Loucy (cell line): ENCODE measurements at regions not wholly inside any gene's neighbourhood (a gene's known extent, or its start where the extent isn't known, plus 50 kb on each side); places are given as distances from the start of the nearest gene placed in this dataset.

Experiments used
- H2AFZ ChIP-seq: fragments of 200-600 bp; sonication (generic); 2 replicates; pipeline ENCODE4 v1.6.0; 2016; ENCODE audit warnings: antibody characterized with exemption, mild to moderate bottlenecking, low read length, moderate library complexity
- H3F3A ChIP-seq: fragments of 200-600 bp; 2 replicates; pipeline ENCODE4 v1.6.0; 2016; ENCODE audit warnings: antibody characterized with exemption, low read depth, mild to moderate bottlenecking
- H3K27me3 ChIP-seq: fragments of 200-600 bp; sonication (generic); 2 replicates; pipeline ENCODE4 v1.6.1; 2014; ENCODE audit warnings: low read length, mild to moderate bottlenecking; ENCODE audit not compliant: insufficient read depth, poor library complexity, severe bottlenecking
- H3K36me3 ChIP-seq: fragments of 200-600 bp; sonication (generic); 2 replicates; pipeline ENCODE4 v1.6.1; 2016; ENCODE audit warnings: low read length; ENCODE audit not compliant: insufficient read depth
- H3K4me1 ChIP-seq: fragments of 200-600 bp; sonication (generic); 2 replicates; pipeline ENCODE4 v1.5.1; 2014; ENCODE audit warnings: low read length, mild to moderate bottlenecking; ENCODE audit not compliant: insufficient read depth, poor library complexity, severe bottlenecking
- H3K4me2 ChIP-seq: fragments of 200-600 bp; sonication (generic); 2 replicates; pipeline ENCODE4 v1.6.0; 2014; ENCODE audit warnings: antibody characterized with exemption, low read length, low read depth, mild to moderate bottlenecking; ENCODE audit not compliant: poor library complexity, severe bottlenecking
- H3K4me3 ChIP-seq: fragments of 200-600 bp; sonication (generic); 2 replicates; pipeline ENCODE4 v1.5.1; 2014; ENCODE audit warnings: low read length, mild to moderate bottlenecking, mixed read lengths; ENCODE audit not compliant: poor library complexity, severe bottlenecking
- H3K79me2 ChIP-seq: fragments of 200-600 bp; sonication (generic); 2 replicates; pipeline ENCODE4 v1.6.1; 2014; ENCODE audit warnings: low read length; ENCODE audit not compliant: insufficient read depth
- H3K9ac ChIP-seq: fragments of 200-600 bp; sonication (generic); 2 replicates; pipeline ENCODE4 v1.6.0; 2014; ENCODE audit warnings: mild to moderate bottlenecking, low read depth, low read length, moderate library complexity; ENCODE audit not compliant: poor library complexity, severe bottlenecking
- H3K9me2 ChIP-seq: fragments of 200-600 bp; sonication (generic); replicated peaks from 2 replicates; pipeline ENCODE4 v1.6.1; 2016; ENCODE audit warnings: low read depth, low read length, mixed read lengths
- H3K9me3 ChIP-seq: fragments of 200-600 bp; sonication (generic); 2 replicates; pipeline ENCODE4 v1.6.1; 2014; ENCODE audit warnings: mild to moderate bottlenecking, antibody characterized with exemption, low read length, low read depth; ENCODE audit not compliant: insufficient read depth
- H4K20me1 ChIP-seq: fragments of 200-600 bp; sonication (generic); 2 replicates; pipeline ENCODE4 v1.6.0; 2014; ENCODE audit warnings: antibody characterized with exemption, low read length, mild to moderate bottlenecking; ENCODE audit not compliant: insufficient read depth, poor library complexity, severe bottlenecking
- EZH2phosphoT487 ChIP-seq: fragments of 200-600 bp; IDR thresholded peaks from 2 replicates; pipeline ENCODE4 v1.6.1; 2018; ENCODE audit warnings: antibody characterized with exemption, mild to moderate bottlenecking, moderate library complexity, borderline replicate concordance
- TF ChIP-seq, protein P1 (sequence below): fragments of 200-600 bp; sonication (generic); conservative IDR thresholded peaks from 2 replicates; pipeline ENCODE4 v1.5.1; 2014; ENCODE audit warnings: mild to moderate bottlenecking, antibody characterized with exemption, low read length

DNA sequence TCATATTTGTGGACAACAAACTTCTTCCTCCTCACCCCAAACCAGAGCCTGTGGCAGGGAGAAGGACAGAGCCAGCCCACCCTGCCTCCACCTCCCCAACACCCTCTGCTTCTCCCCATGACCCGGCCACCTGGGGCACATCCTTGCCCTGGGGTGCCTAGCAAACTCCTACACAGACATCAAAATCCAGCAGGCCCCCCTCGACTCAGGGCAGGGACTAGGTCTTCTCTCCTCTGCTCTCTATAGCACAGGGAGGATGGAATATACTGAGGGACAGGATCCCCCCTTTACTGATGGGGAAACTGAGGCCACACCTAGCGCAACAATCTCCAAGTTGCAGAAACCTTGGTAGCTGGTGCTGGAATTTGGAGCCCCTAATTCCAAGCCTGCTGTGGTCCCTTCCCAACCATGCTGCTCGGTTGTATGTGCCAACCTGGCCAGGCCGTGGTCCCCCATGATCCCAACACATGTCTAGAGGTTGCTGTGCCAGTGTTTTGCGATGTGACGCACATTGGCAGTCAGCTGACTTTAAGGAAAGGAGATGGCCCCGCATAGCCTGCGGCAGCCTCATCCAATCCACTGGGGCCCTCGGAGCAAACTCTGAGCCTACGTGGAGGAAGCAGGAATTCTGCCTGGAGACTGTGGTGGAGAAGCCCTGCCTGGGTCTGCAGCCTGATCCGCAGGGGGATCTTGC is 53.9 kb upstream of the ADRA2C start:
- no peak overlapping the region for H3K9ac ChIP-seq
- no peaks in the 10 kb centered on the region for H3K9me2 ChIP-seq
- TF ChIP-seq, protein P1, sequence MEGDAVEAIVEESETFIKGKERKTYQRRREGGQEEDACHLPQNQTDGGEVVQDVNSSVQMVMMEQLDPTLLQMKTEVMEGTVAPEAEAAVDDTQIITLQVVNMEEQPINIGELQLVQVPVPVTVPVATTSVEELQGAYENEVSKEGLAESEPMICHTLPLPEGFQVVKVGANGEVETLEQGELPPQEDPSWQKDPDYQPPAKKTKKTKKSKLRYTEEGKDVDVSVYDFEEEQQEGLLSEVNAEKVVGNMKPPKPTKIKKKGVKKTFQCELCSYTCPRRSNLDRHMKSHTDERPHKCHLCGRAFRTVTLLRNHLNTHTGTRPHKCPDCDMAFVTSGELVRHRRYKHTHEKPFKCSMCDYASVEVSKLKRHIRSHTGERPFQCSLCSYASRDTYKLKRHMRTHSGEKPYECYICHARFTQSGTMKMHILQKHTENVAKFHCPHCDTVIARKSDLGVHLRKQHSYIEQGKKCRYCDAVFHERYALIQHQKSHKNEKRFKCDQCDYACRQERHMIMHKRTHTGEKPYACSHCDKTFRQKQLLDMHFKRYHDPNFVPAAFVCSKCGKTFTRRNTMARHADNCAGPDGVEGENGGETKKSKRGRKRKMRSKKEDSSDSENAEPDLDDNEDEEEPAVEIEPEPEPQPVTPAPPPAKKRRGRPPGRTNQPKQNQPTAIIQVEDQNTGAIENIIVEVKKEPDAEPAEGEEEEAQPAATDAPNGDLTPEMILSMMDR = no peak
- TF ChIP-seq EZH2phosphoT487 = no peak
- H3K4me1 ChIP-seq = no peaks in the 10 kb centered on the region
- no peaks in the 10 kb centered on the region for H3K79me2 ChIP-seq
- H3K9me3 ChIP-seq = no peaks in the 10 kb centered on the region; the same call in 1 of the 2 replicates
- H3K27me3 ChIP-seq = no peaks in the 10 kb centered on the region
- H3F3A ChIP-seq = no peaks in the 10 kb centered on the region
- H3K4me2 ChIP-seq = no peak overlapping the region
- no peaks in the 10 kb centered on the region for H4K20me1 ChIP-seq
- H2AFZ ChIP-seq = no peak overlapping the region
- H3K36me3 ChIP-seq = no peaks in the 10 kb centered on the region
- no peak overlapping the region for H3K4me3 ChIP-seq

DNA sequence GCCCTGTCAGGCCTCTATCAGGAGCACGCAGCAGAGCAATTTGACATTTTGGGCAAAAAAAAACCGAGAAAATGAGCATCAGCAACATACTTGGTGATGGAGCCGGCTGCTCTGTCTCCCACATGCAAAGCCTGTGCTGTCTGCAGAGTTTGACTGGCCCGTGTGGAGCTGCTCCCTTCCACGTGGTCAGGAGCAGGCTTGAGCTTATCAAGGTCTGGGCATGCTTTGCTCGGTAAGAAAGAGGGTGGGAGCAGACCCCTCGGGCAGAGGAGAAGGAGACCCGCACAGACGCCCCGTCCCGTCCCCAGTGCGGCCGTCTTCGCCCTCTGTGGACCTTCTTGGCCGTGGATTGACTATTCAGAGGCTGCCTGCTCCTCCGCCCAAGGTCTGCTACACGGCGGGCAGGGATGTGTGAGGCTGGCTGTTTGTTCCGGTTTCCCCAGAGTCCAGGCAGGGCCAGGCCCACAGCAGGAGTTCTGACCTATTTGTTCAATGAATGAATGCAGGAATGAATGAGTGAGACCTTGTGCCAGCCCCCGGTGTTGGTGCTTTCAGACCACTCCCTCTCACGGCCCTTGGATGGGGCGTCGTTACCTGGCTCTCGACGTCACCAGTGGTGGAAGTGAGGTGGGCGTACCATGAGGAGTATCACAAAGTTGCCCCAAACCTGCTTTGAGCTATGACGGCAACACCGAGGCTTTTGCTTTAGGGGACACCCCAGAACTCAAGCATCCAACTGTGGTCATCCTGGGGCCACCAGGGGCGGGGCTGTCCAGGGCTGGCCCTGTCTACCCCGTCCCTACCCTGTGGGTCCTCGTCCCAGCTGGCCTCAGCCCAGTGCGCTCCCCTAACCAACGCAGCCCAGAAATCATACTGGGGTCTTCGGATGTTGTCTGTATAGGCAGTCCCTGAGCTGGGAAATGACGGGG is 54.7 kb upstream of the ADRA2C start:
- no peak overlapping the region for H3K4me2 ChIP-seq
- H3K27me3 ChIP-seq = no peaks in the 10 kb centered on the region
- no peaks in the 10 kb centered on the region for H3K36me3 ChIP-seq
- H3K4me1 ChIP-seq = no peaks in the 10 kb centered on the region
- no peaks in the 10 kb centered on the region for H3K79me2 ChIP-seq
- H3K9ac ChIP-seq = no peak overlapping the region
- no peak for TF ChIP-seq EZH2phosphoT487
- TF ChIP-seq, protein P1 = no peak
- no peaks in the 10 kb centered on the region; the same call in 1 of the 2 replicates for H3K9me3 ChIP-seq
- H4K20me1 ChIP-seq = no peaks in the 10 kb centered on the region
- H3K9me2 ChIP-seq = no peaks in the 10 kb centered on the region
- H2AFZ ChIP-seq = no peak overlapping the region
- H3K4me3 ChIP-seq = no peak overlapping the region
- no peaks in the 10 kb centered on the region for H3F3A ChIP-seq

DNA sequence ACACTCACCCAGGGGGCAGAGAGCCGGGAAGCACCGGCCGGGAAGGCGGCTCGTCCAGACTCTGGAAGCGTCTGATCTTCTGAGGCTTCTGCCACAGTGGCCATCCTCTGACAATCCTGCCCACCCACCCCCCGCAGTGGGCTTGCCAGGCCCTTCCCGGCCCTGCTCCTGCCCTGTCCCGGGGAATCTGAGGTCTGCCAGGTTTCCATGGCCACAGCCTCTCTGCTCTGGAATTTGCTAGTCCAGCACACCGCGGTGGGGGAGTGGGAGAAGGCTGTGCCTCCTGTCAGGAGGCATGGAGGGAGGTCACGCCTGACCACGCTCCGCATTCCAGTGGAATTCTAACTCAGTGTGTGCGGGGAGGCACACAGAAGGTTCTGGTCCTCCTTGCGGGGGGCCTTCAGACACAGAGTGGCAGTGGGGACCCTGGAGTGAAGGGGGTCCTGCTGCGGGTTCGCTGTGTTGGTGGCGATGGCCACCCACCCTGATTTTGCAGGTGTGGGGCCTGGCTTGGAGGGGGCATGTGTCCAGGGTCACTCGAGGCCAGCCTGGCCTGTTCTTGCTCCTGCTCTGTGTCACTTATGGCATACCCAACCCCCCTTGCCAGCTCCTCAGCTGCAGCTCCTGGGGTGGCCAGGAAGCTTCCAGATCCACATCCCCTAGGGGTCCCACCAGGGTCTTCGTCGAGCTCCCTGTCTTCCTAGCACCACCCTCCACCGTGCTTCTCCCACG is 55.6 kb upstream of the ADRA2C start:
- Histone ChIP-seq H3K79me2 (no peaks in the 10 kb centered on the region), H3K9me2 (no peaks in the 10 kb centered on the region), H3F3A (no peaks in the 10 kb centered on the region), H3K9ac (no peak overlapping the region), H3K4me1 (no peaks in the 10 kb centered on the region), H3K4me3 (no peak overlapping the region), H3K9me3 (no peaks in the 10 kb centered on the region; the same call in 1 of the 2 replicates), H2AFZ (no peak overlapping the region), H3K27me3 (no peaks in the 10 kb centered on the region), H3K36me3 (no peaks in the 10 kb centered on the region), H4K20me1 (no peaks in the 10 kb centered on the region), H3K4me2 (no peak overlapping the region)
- TF ChIP-seq EZH2phosphoT487 = no peak
- TF ChIP-seq, protein P1 = no peak
